Suprapubic skin (tissue), 4 donors: ENCODE measurements at regions not wholly inside any gene's neighbourhood (a gene's known extent, or its start where the extent isn't known, plus 50 kb on each side); places are given as distances from the start of the nearest gene placed in this dataset.
"Not testable (repeated sequence)": the region's sequence is repeated elsewhere in the genome, so short reads cannot be mapped to it uniquely, and the experiment has no call there.

Source experiments
- DNase-seq, 2 donors: peaks; one replicate each; pipeline ENCODE4 v3.0.0-alpha.2; 2019; ENCODE audit warnings: low spot score in 2 of 2
- H3K27ac ChIP-seq: fragments of 200-600 bp; sonication (generic); one replicate; pipeline ENCODE4 v1.5.1; 2019
- H3K27me3 ChIP-seq: fragments of 200-600 bp; sonication (generic); one replicate; pipeline ENCODE4 v1.5.1; 2019
- H3K36me3 ChIP-seq: fragments of 200-600 bp; sonication (generic); one replicate; pipeline ENCODE4 v1.5.1; 2019
- H3K4me1 ChIP-seq: fragments of 200-600 bp; sonication (generic); one replicate; pipeline ENCODE4 v1.5.1; 2019
- H3K4me3 ChIP-seq: fragments of 200-600 bp; sonication (generic); one replicate; pipeline ENCODE4 v1.5.1; 2019; ENCODE audit warnings: mild to moderate bottlenecking
- H3K9me3 ChIP-seq: fragments of 200-600 bp; sonication (generic); one replicate; pipeline ENCODE4 v1.5.1; 2019
- CTCF ChIP-seq, 2 donors: fragments of 200-600 bp in 1 of 2; fragments of 450-650 bp in 1 of 2; sonication (generic) in 1 of 2; IDR thresholded peaks; one replicate each; pipeline ENCODE4 v1.5.1; 2016 to 2019; ENCODE audit warnings: antibody characterized with exemption in 2 of 2, mild to moderate bottlenecking in 1 of 2, moderate library complexity in 1 of 2
- EP300 ChIP-seq: sonication (generic); formaldehyde crosslinking; IDR thresholded peaks from one replicate; pipeline ENCODE4 v1.6.1; 2017; ENCODE audit warnings: antibody characterized with exemption
- POLR2A ChIP-seq, 2 donors: fragments of 450-650 bp; IDR thresholded peaks; one replicate each; pipeline ENCODE4 v1.6.1; 2017; ENCODE audit warnings: antibody characterized with exemption in 2 of 2, mild to moderate bottlenecking in 2 of 2, moderate library complexity in 2 of 2
- POLR2AphosphoS5 ChIP-seq, 3 donors: sonication (generic); formaldehyde crosslinking; IDR thresholded peaks; one replicate each; pipeline ENCODE4 v1.6.1; 2017; ENCODE audit warnings: antibody characterized with exemption in 3 of 3
- WGBS: methylation state at CpG from one replicate; pipeline ENCODE4 v1.1.5; 2018; 5-methylcytosine and 5-hydroxymethylcytosine counted together

- DNase-seq = no peak
- Histone ChIP-seq H3K9me3 (no peaks in the 10 kb centered on the region), H3K36me3 (no peaks in the 10 kb centered on the region), H3K27ac (no peak overlapping the region), H3K4me1 (no peaks in the 10 kb centered on the region), H3K4me3 (no peak overlapping the region), H3K27me3 (no peaks in the 10 kb centered on the region)
- TF ChIP-seq CTCF (IDR thresholded peaks at IDR 0.05) (no peak), EP300 (no peak), POLR2A (IDR thresholded peaks at IDR 0.05) (no peak), POLR2AphosphoS5 (IDR thresholded peaks at IDR 0.05) (no peak)
- 0% methylated on average over 1 of the region's 1 CpG for WGBS
Measured at GRCh38 chr5:105868038-105868780, 1802.5 kb downstream of the EFNA5 start.

GRCh38 chr5:105865834-105866233 is 1804.9 kb downstream of the EFNA5 start:
- no peak overlapping the region for H3K27ac ChIP-seq
- H3K36me3 ChIP-seq = no peaks in the 10 kb centered on the region
- 89% methylated on average over 1 of the region's 1 CpG for WGBS
- no peaks in the 10 kb centered on the region for H3K27me3 ChIP-seq
- H3K9me3 ChIP-seq = no peaks in the 10 kb centered on the region
- TF ChIP-seq POLR2A (IDR thresholded peaks at IDR 0.05) (no peak), EP300 (no peak), CTCF (IDR thresholded peaks at IDR 0.05) (no peak), POLR2AphosphoS5 (IDR thresholded peaks at IDR 0.05) (no peak)
- DNase-seq = no peak
- no peaks in the 10 kb centered on the region for H3K4me1 ChIP-seq
- no peak overlapping the region for H3K4me3 ChIP-seq

GRCh38 chr5:105859350-105859749 is 1811.4 kb downstream of the EFNA5 start:
- not testable (repeated sequence) for H3K27ac ChIP-seq, DNase-seq, H3K4me1 ChIP-seq, H3K4me3 ChIP-seq, H3K27me3 ChIP-seq, H3K9me3 ChIP-seq, H3K36me3 ChIP-seq
- WGBS = 96% methylated on average over 12 of the region's 33 CpGs

- H3K27ac ChIP-seq = no peak overlapping the region
- H3K9me3 ChIP-seq = no peaks in the 10 kb centered on the region
- 57% methylated on average over 1 of the region's 1 CpG for WGBS
- H3K4me3 ChIP-seq = no peak overlapping the region
- no peaks in the 10 kb centered on the region for H3K4me1 ChIP-seq
- H3K27me3 ChIP-seq = no peaks in the 10 kb centered on the region
- no peak for TF ChIP-seq POLR2AphosphoS5 (IDR thresholded peaks at IDR 0.05)
- no peak for TF ChIP-seq CTCF (IDR thresholded peaks at IDR 0.05)
- no peak for TF ChIP-seq POLR2A (IDR thresholded peaks at IDR 0.05)
- TF ChIP-seq EP300 = no peak
- no peak for DNase-seq
- H3K36me3 ChIP-seq = no peaks in the 10 kb centered on the region
Measured at GRCh38 chr5:105849701-105850100, 1821.0 kb downstream of the EFNA5 start.

GRCh38 chr5:105840800-105841199 is 1829.9 kb downstream of the EFNA5 start:
- H3K4me3 ChIP-seq = no peak overlapping the region
- H3K27me3 ChIP-seq = no peaks in the 10 kb centered on the region
- H3K4me1 ChIP-seq = no peaks in the 10 kb centered on the region
- no peaks in the 10 kb centered on the region for H3K36me3 ChIP-seq
- 63% methylated on average over 3 of the region's 3 CpGs for WGBS
- no peak for DNase-seq
- TF ChIP-seq POLR2AphosphoS5 (IDR thresholded peaks at IDR 0.05) (no peak), POLR2A (IDR thresholded peaks at IDR 0.05) (no peak)
- H3K9me3 ChIP-seq = no peaks in the 10 kb centered on the region
- no peak overlapping the region for H3K27ac ChIP-seq

- no peaks in the 10 kb centered on the region for H3K4me1 ChIP-seq
- WGBS = 91% methylated on average over 1 of the region's 1 CpG
- no peak for DNase-seq
- no peaks in the 10 kb centered on the region for H3K9me3 ChIP-seq
- TF ChIP-seq EP300 (no peak), CTCF (IDR thresholded peaks at IDR 0.05) (no peak), POLR2A (IDR thresholded peaks at IDR 0.05) (no peak), POLR2AphosphoS5 (IDR thresholded peaks at IDR 0.05) (no peak)
- no peak overlapping the region for H3K4me3 ChIP-seq
- H3K27me3 ChIP-seq = no peaks in the 10 kb centered on the region
- H3K27ac ChIP-seq = no peak overlapping the region
- no peaks in the 10 kb centered on the region for H3K36me3 ChIP-seq
Measured at GRCh38 chr5:105836887-105837286, 1833.8 kb downstream of the EFNA5 start.
